MM.1S (cell line): ENCODE measurements at regions not wholly inside any gene's neighbourhood (a gene's known extent, or its start where the extent isn't known, plus 50 kb on each side); places are given as distances from the start of the nearest gene placed in this dataset.

Experiments used
- DNase-seq: peaks from one replicate; pipeline ENCODE4 v3.0.0-alpha.2; 2015
- H2AFZ ChIP-seq: fragments of 300-600 bp; sonication (generic); 2 replicates; pipeline ENCODE4 v1.6.0; 2016; ENCODE audit warnings: antibody characterized with exemption, low read length
- H3F3A ChIP-seq: fragments of 300-600 bp; sonication (generic); 2 replicates; pipeline ENCODE4 v1.6.1; 2016; ENCODE audit warnings: mild to moderate bottlenecking, antibody characterized with exemption, low read length, moderate library complexity, mixed read lengths; ENCODE audit not compliant: insufficient read depth
- H3K27ac ChIP-seq: fragments of 300-600 bp; sonication (generic); 2 replicates; pipeline ENCODE4 v1.5.1; 2016; ENCODE audit warnings: mild to moderate bottlenecking, low read length
- H3K27me3 ChIP-seq: fragments of 300-600 bp; sonication (generic); replicated peaks from 2 replicates; pipeline ENCODE4 v1.6.0; 2016; ENCODE audit warnings: low read length; ENCODE audit not compliant: insufficient read depth
- H3K36me3 ChIP-seq: fragments of 300-600 bp; sonication (generic); replicated peaks from 2 replicates; pipeline ENCODE4 v1.6.1; 2016; ENCODE audit warnings: mild to moderate bottlenecking, low read length, mixed read lengths; ENCODE audit not compliant: insufficient read depth
- H3K4me1 ChIP-seq: fragments of 300-600 bp; sonication (generic); 2 replicates; pipeline ENCODE4 v1.6.1; 2016; ENCODE audit warnings: low read length, mixed read lengths
- H3K4me2 ChIP-seq: fragments of 300-600 bp; sonication (generic); 2 replicates; pipeline ENCODE4 v1.6.0; 2016; ENCODE audit warnings: low read depth, low read length
- H3K4me3 ChIP-seq: fragments of 300-600 bp; sonication (generic); 2 replicates; pipeline ENCODE4 v1.5.1; 2016; ENCODE audit warnings: low read length, mixed read lengths
- H3K79me2 ChIP-seq: fragments of 300-600 bp; sonication (generic); 2 replicates; pipeline ENCODE4 v1.6.1; 2016; ENCODE audit warnings: mixed run types, low read length, mixed read lengths
- H3K9ac ChIP-seq: fragments of 300-600 bp; sonication (generic); 2 replicates; pipeline ENCODE4 v1.6.1; 2016; ENCODE audit warnings: low read length, mixed read lengths
- H3K9me2 ChIP-seq: fragments of 300-600 bp; sonication (generic); replicated peaks from 2 replicates; pipeline ENCODE4 v1.6.1; 2016; ENCODE audit warnings: mild to moderate bottlenecking, low read length, mixed read lengths; ENCODE audit not compliant: insufficient read depth
- H3K9me3 ChIP-seq: fragments of 300-600 bp; sonication (generic); replicated peaks from 2 replicates; pipeline ENCODE4 v1.6.1; 2016; ENCODE audit warnings: mild to moderate bottlenecking, low read length, mixed read lengths; ENCODE audit not compliant: insufficient read depth
- H4K20me1 ChIP-seq: fragments of 300-600 bp; sonication (generic); 2 replicates; pipeline ENCODE4 v1.6.1; 2016; ENCODE audit warnings: mild to moderate bottlenecking, low read length, moderate library complexity, mixed read lengths; ENCODE audit not compliant: insufficient read depth
- CTCF ChIP-seq: fragments of 300-600 bp; sonication (generic); IDR thresholded peaks from 2 replicates; pipeline ENCODE4 v1.5.1; 2016; ENCODE audit warnings: antibody characterized with exemption, low read length, mixed read lengths
- EZH2 ChIP-seq: fragments of 300-600 bp; sonication (generic); optimal IDR thresholded peaks from 2 replicates; pipeline ENCODE3; 2017; ENCODE audit warnings: low read depth, mild to moderate bottlenecking, antibody characterized with exemption, low read length, mixed read lengths
- EZH2phosphoT487 ChIP-seq: fragments of 300-600 bp; sonication (generic); IDR thresholded peaks from 2 replicates; pipeline ENCODE4 v1.6.1; 2018; ENCODE audit warnings: antibody characterized with exemption, low read length

- Histone ChIP-seq H3K9me3 (no peaks in the 10 kb centered on the region), H3K4me1 (no peaks in the 10 kb centered on the region), H3K79me2 (no peaks in the 10 kb centered on the region), H3K27me3 (no peaks in the 10 kb centered on the region), H3K27ac (no peak overlapping the region), H3K4me3 (no peak overlapping the region), H3K4me2 (no peak overlapping the region), H4K20me1 (no peaks in the 10 kb centered on the region), H3F3A (no peaks in the 10 kb centered on the region), H3K36me3 (no peaks in the 10 kb centered on the region), H3K9ac (no peak overlapping the region), H2AFZ (no peak overlapping the region), H3K9me2 (no peaks in the 10 kb centered on the region)
- DNase-seq, result no peak
- TF ChIP-seq EZH2phosphoT487 (no peak), EZH2 (no peak), CTCF (no peak)
Measured at GRCh38 chr2:37543999-37544557, 127.4 kb downstream of the CDC42EP3 start.

- TF ChIP-seq EZH2, result no peak
- no peak for TF ChIP-seq EZH2phosphoT487
- TF ChIP-seq CTCF, result no peak
Measured at GRCh38 chr2:37544591-37545031, 126.8 kb downstream of the CDC42EP3 start.

GRCh38 chr2:37549598-37549997 lies 121.8 kb downstream of the CDC42EP3 start:
- Histone ChIP-seq H3K27me3 (no peaks in the 10 kb centered on the region), H3K9me2 (no peaks in the 10 kb centered on the region), H4K20me1 (no peaks in the 10 kb centered on the region), H3K4me1 (0 out of 2 replicates have a peak, but pooled peaks cover 6% of the 10 kb centered on the region), H3K9ac (no peak overlapping the region), H3K27ac (no peak overlapping the region), H3F3A (no peaks in the 10 kb centered on the region), H2AFZ (no peak overlapping the region), H3K9me3 (no peaks in the 10 kb centered on the region), H3K36me3 (no peaks in the 10 kb centered on the region), H3K79me2 (no peaks in the 10 kb centered on the region), H3K4me2 (no peak overlapping the region), H3K4me3 (no peak overlapping the region)
- TF ChIP-seq CTCF (no peak), EZH2 (no peak), EZH2phosphoT487 (no peak)
- DNase-seq, result no peak

More at GRCh38 chr2:37544591-37545031, 126.8 kb downstream of the CDC42EP3 start:
- no peaks in the 10 kb centered on the region for H3K79me2 ChIP-seq
- no peak for DNase-seq
- H3K9me2 ChIP-seq, result no peaks in the 10 kb centered on the region
- no peaks in the 10 kb centered on the region for H3K27me3 ChIP-seq
- H3F3A ChIP-seq, result no peaks in the 10 kb centered on the region
- H3K9me3 ChIP-seq, result no peaks in the 10 kb centered on the region
- no peaks in the 10 kb centered on the region for H3K4me1 ChIP-seq
- H3K9ac ChIP-seq, result no peak overlapping the region
- H3K4me2 ChIP-seq, result no peak overlapping the region
- H2AFZ ChIP-seq, result no peak overlapping the region
- H3K4me3 ChIP-seq, result no peak overlapping the region
- no peaks in the 10 kb centered on the region for H3K36me3 ChIP-seq
- no peaks in the 10 kb centered on the region for H4K20me1 ChIP-seq
- no peak overlapping the region for H3K27ac ChIP-seq
